ENCODE measurements at regions not wholly inside any gene's neighbourhood (a gene's known extent, or its start where the extent isn't known, plus 50 kb on each side); places are given as distances from the start of the nearest gene placed in this dataset.
A peak's percentile ranks its signal among the peaks of the same experiment; 100 is the strongest.

GRCh38 chr15:39364721-39365120, 216.2 kb upstream of the THBS1 start (continued):
- no peak for TF ChIP-seq REST (IDR thresholded peaks at IDR 0.05; ENCODE audit: low read depth, low read length)
- no peak for TF ChIP-seq RXRA (IDR thresholded peaks at IDR 0.05; ENCODE audit: borderline replicate concordance, low read depth)
- no peak for TF ChIP-seq NFIC (IDR thresholded peaks at IDR 0.05; ENCODE audit: borderline replicate concordance)
- TF ChIP-seq TAF1 (IDR thresholded peaks at IDR 0.05; ENCODE audit: borderline replicate concordance, low read depth, low read length), result no peak
- no peak for TF ChIP-seq EP300 (IDR thresholded peaks at IDR 0.05; ENCODE audit: borderline replicate concordance in 1 of 2, low read depth in 1 of 2, low read length in 1 of 2)
- TF ChIP-seq ZBTB33 (IDR thresholded peaks at IDR 0.05; ENCODE audit: borderline replicate concordance, low read depth), result no peak

- no peak overlapping the region for H3K9ac ChIP-seq
- no peak overlapping the region for H2AFZ ChIP-seq (ENCODE audit: low read depth)
- POLR2A ChIA-PET, result no interaction called here
- CTCF ChIA-PET, result no interaction called here
- no peaks in the 10 kb centered on the region for H4K20me1 ChIP-seq (ENCODE audit: insufficient read depth)
- no peak for DNase-seq
- H3K9me2 ChIP-seq, result no peaks in the 10 kb centered on the region
- H3K27me3 ChIP-seq (ENCODE audit: insufficient read depth), result no peaks in the 10 kb centered on the region
- no peaks in the 10 kb centered on the region for H3K9me3 ChIP-seq
- H3K4me1 ChIP-seq (ENCODE audit: control insufficient read depth in 1 of 2, insufficient read depth in 2 of 2, low read depth in 1 of 2, low read length in 1 of 2), result peaks cover 0 to 8% of the 10 kb centered on the region in 2 experiments; a peak in 2 of 4 replicates
- no peak overlapping the region for H3K4me2 ChIP-seq
- no peaks in the 10 kb centered on the region for H3K36me3 ChIP-seq (replicated peaks in 1 of 2; ENCODE audit: control insufficient read depth in 1 of 2, insufficient read depth in 2 of 2, low read length in 1 of 2)
- no peaks in the 10 kb centered on the region for H3K79me2 ChIP-seq (ENCODE audit: insufficient read depth)
- peaks cover 25% of the 10 kb centered on the region for H3F3A ChIP-seq (replicated peaks; ENCODE audit: insufficient read depth)
- TF ChIP-seq CTCF (IDR thresholded peaks at IDR 0.05), result no peak
- no peak for TF ChIP-seq TEAD4 (IDR thresholded peaks at IDR 0.05; ENCODE audit: borderline replicate concordance, insufficient read depth)
- TF ChIP-seq EP300 (IDR thresholded peaks at IDR 0.05; ENCODE audit: borderline replicate concordance in 1 of 2, low read depth in 1 of 2, low read length in 1 of 2), result no peak
- no peak for TF ChIP-seq RXRA (IDR thresholded peaks at IDR 0.05; ENCODE audit: borderline replicate concordance, low read depth)
- TF ChIP-seq EZH2phosphoT487 (IDR thresholded peaks at IDR 0.05; ENCODE audit: borderline replicate concordance, low read depth), result no peak
- TF ChIP-seq FOSL2 (IDR thresholded peaks at IDR 0.05; ENCODE audit: borderline replicate concordance, low read depth), result no peak
- 98% methylated on average over 2 of the region's 2 CpGs for whole genome bisulfite sequencing (ENCODE audit: low lambda C conversion rate)
- H3K4me3 ChIP-seq (ENCODE audit: low read depth in 2 of 2, low read length in 1 of 2), result no peak overlapping the region
- H3K27ac ChIP-seq (ENCODE audit: low read depth in 2 of 2, low read length in 1 of 2), result peak overlapping the region in 1 of 2 experiments; percentile 51; a peak in 1 of 4 replicates
These were observed 215.7 kb upstream of the THBS1 start for GRCh38 chr15:39365161-39365560.

Measured in SK-N-SH (cell line).